ENCODE measurements at regions not wholly inside any gene's neighbourhood (a gene's known extent, or its start where the extent isn't known, plus 50 kb on each side); places are given as distances from the start of the nearest gene placed in this dataset.

DNA sequence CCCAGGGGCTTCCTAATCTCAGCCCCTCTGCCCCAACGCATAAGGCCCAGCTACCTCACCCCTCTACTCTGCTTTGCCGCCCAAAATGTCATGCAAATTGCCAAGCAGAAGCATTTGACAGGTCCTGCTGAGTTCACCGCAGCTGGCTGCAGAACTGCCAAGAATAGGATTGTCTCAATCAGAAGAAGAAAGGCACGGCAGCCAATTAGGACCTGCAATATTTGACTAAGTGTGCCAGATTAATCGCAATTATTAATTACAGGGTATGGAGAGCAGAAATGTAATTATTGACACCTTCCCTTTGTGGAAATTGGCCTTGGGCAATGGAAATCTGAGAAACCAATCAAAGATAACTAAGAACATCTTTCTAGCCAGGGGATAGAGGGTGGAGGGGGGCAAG lies 318.6 kb downstream of the LRFN2 start:
- no peak overlapping the region for H3K4me3 ChIP-seq (ENCODE audit: low read depth, low read length)
- DNase-seq (ENCODE audit: low read depth, low spot score): no peak
- no peak for TF ChIP-seq CTCF (IDR thresholded peaks at IDR 0.05; ENCODE audit: insufficient read depth, low read length, missing control alignments)
- POLR2A ChIA-PET: no interaction called here
- CTCF ChIA-PET: no interaction called here

DNA sequence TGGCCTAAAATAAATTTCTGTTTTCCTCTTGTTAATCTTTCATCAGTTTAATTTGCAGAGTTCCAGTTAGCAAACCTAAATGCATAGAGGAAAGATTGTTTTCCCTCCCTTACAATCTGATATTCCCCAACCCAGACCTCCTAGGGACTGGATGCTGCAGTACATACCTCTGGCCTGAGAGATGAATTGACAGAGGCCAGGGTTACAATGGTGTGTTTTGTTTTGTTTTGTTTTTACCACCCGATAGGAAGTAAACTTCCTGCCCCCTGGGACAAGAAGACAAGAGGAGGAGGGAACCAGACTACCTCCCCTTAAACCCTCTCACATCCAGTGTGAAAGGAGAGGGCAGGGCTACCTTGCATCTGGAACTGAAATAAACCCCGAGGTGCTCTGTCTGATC lies 319.0 kb downstream of the LRFN2 start:
- ChIA-PET POLR2A (no interaction called here), CTCF (no interaction called here)
- TF ChIP-seq CTCF (IDR thresholded peaks at IDR 0.05; ENCODE audit: insufficient read depth, low read length, missing control alignments): no peak
- no peak overlapping the region for H3K4me3 ChIP-seq (ENCODE audit: low read depth, low read length)
- DNase-seq (ENCODE audit: low read depth, low spot score): no peak

DNA sequence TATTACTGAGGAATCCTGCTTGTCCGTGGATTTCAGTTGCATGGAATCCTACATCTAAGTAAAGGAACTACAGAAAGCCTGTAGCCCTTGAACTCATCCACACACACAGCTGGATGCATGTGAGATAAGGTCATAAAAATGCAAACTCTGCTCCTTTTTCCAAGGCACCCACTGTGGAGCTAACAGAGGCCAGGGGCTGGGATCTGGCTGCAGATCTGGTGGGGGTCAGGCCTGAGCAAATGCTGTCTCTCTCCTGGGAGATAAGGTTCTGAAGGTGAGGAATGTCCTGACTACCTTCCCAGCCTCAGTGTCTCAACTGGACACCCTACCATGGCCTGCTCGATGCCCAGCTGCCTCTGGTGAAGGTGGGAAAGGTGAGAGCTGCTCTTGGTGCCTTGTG lies 321.5 kb downstream of the LRFN2 start:
- TF ChIP-seq CTCF (IDR thresholded peaks at IDR 0.05; ENCODE audit: insufficient read depth, low read length, missing control alignments): no peak
- CTCF ChIA-PET: no interaction called here

DNA sequence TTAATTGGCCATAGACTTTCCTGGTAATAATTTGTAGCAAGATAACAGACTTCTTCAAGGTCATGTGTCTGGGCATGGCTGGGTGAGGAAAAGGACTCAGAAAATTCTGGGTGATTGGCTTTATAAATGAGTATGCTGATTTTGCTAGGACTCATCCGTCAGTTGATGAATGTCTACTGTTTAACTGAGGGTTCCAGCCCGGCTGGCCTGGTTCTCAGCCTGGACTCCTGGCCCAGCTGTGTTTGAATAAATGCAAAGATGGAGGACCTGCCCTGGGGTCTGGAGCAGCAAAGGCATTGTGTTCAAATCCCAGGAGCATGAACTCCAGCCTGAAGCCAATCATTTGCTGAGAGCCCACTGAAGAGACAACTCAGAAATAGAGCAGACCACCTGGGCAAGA lies 323.2 kb downstream of the LRFN2 start:
- POLR2A ChIA-PET: no interaction called here
- H3K4me3 ChIP-seq (ENCODE audit: low read depth, low read length): no peak overlapping the region
- DNase-seq (ENCODE audit: low read depth, low spot score): no peak
- TF ChIP-seq CTCF (IDR thresholded peaks at IDR 0.05; ENCODE audit: insufficient read depth, low read length, missing control alignments): no peak
- CTCF ChIA-PET: no interaction called here

More for the DNA sequence above, 321.5 kb downstream of the LRFN2 start:
- no peak overlapping the region for H3K4me3 ChIP-seq (ENCODE audit: low read depth, low read length)
- POLR2A ChIA-PET: no interaction called here
- no peak for DNase-seq (ENCODE audit: low read depth, low spot score)

GRCh38 chr6:40262363-40262762 lies 324.8 kb downstream of the LRFN2 start:
- POLR2A ChIA-PET: no interaction called here
- CTCF ChIA-PET: no interaction called here
- H3K4me3 ChIP-seq (ENCODE audit: low read depth, low read length): no peak overlapping the region
- no peak for TF ChIP-seq CTCF (IDR thresholded peaks at IDR 0.05; ENCODE audit: insufficient read depth, low read length, missing control alignments)
- DNase-seq (ENCODE audit: low read depth, low spot score): no peak

DNA sequence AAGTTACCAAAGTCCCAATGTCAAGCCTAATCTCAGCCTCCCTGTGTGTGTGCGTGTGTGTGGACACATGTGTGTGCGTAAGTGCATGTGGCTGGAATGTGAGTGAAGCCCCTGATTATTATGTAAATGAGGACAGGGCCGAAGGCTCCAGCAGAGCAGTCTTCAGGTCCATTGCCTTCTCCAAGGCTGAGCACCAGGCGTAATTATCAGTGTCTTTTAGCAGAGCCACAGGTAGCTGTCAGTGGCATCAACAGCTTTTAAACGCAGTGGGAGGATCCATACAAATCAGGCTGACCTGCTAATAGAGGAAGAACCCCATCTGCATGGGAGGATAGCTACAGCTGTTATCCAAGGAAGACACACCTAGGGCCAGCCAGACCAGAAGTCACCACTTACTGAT lies 324.3 kb upstream of the MOCS1 start:
- POLR2A ChIA-PET: no interaction called here
- CTCF ChIA-PET: no interaction called here
- no peak overlapping the region for H3K4me3 ChIP-seq (ENCODE audit: low read depth, low read length)
- DNase-seq (ENCODE audit: low read depth, low spot score): no peak
- no peak for TF ChIP-seq CTCF (IDR thresholded peaks at IDR 0.05; ENCODE audit: insufficient read depth, low read length, missing control alignments)

Data from AG04449 (cell line).